Fibroblast of lung (primary cell): ENCODE measurements at regions not wholly inside any gene's neighbourhood (a gene's known extent, or its start where the extent isn't known, plus 50 kb on each side); places are given as distances from the start of the nearest gene placed in this dataset.

ENCODE experiments used
- DNase-seq, 2 donors: peaks; one replicate each; pipeline versions ENCODE4 v3.0.0 to v3.0.0-alpha.2; 2010; ENCODE audit warnings: low read depth in 2 of 2
- H2AFZ ChIP-seq: 2 replicates; pipeline ENCODE4 v1.5.1; 2012; ENCODE audit warnings: low read length, control low read depth, inconsistent platforms
- H3K27ac ChIP-seq: 2 replicates; pipeline ENCODE4 v1.5.1; 2011; ENCODE audit warnings: low read length, control low read depth; ENCODE audit not compliant: insufficient read depth
- H3K27me3 ChIP-seq: 2 replicates; pipeline ENCODE4 v1.5.1; 2011; ENCODE audit warnings: mild to moderate bottlenecking, low read length; ENCODE audit not compliant: control insufficient read depth, insufficient read depth
- H3K36me3 ChIP-seq: 2 replicates; pipeline ENCODE4 v1.5.1; 2011; ENCODE audit warnings: low read length; ENCODE audit not compliant: control insufficient read depth, insufficient read depth
- H3K4me1 ChIP-seq: 2 replicates; pipeline ENCODE4 v1.5.1; 2011; ENCODE audit warnings: low read length; ENCODE audit not compliant: control insufficient read depth, insufficient read depth; ENCODE audit errors: extremely low read depth
- H3K4me2 ChIP-seq: 2 replicates; pipeline ENCODE4 v1.5.1; 2011; ENCODE audit warnings: low read length, control low read depth; ENCODE audit not compliant: insufficient read depth; ENCODE audit errors: extremely low read depth
- H3K4me3 ChIP-seq, 4 experiments: fragments of 200-600 bp in 1 of 4; sonication (generic) in 1 of 4; replicated peaks in 1 of 4; 2 replicates each; pipeline ENCODE4 v1.5.1; 2011 to 2016; ENCODE audit warnings: low read length in 4 of 4, low read depth in 3 of 4, mild to moderate bottlenecking in 3 of 4, control low read depth in 2 of 4, inconsistent platforms in 1 of 4, mixed read lengths in 1 of 4; ENCODE audit not compliant: insufficient read depth in 1 of 4; ENCODE audit errors: control extremely low read depth in 1 of 4
- H3K79me2 ChIP-seq: 2 replicates; pipeline ENCODE4 v1.5.1; 2012; ENCODE audit warnings: mild to moderate bottlenecking, low read length, inconsistent platforms; ENCODE audit not compliant: control insufficient read depth, insufficient read depth
- H3K9ac ChIP-seq: 2 replicates; pipeline ENCODE4 v1.5.1; 2011; ENCODE audit warnings: mild to moderate bottlenecking, low read length, control low read depth; ENCODE audit not compliant: insufficient read depth
- H3K9me3 ChIP-seq: 2 replicates; pipeline ENCODE4 v1.5.1; 2012; ENCODE audit warnings: low read depth, low read length; ENCODE audit not compliant: control insufficient read depth, insufficient read depth
- H4K20me1 ChIP-seq: 2 replicates; pipeline ENCODE4 v1.5.1; 2011; ENCODE audit warnings: low read length; ENCODE audit not compliant: control insufficient read depth, insufficient read depth; ENCODE audit errors: extremely low read depth
- CTCF ChIP-seq, 2 donors: IDR thresholded peaks in 1 of 2; conservative IDR thresholded peaks in 1 of 2; 1 replicate in 1 of 2; 2 replicates in 1 of 2; pipeline ENCODE4 v1.5.1; 2011 to 2012; ENCODE audit warnings: low read length in 2 of 2, control low read depth in 1 of 2, inconsistent platforms in 1 of 2, low read depth in 1 of 2, mild to moderate bottlenecking in 1 of 2
- EZH2 ChIP-seq: IDR thresholded peaks from 2 replicates; pipeline ENCODE4 v1.5.1; 2012; ENCODE audit warnings: low read length, control low read depth, mild to moderate bottlenecking; ENCODE audit errors: missing control alignments

- DNase-seq, result no peak
- no peak overlapping the region for H3K9ac ChIP-seq
- no peaks in the 10 kb centered on the region for H3K27me3 ChIP-seq
- H3K36me3 ChIP-seq, result no peaks in the 10 kb centered on the region
- H3K4me3 ChIP-seq, result no peak overlapping the region
- TF ChIP-seq EZH2 (no peak), CTCF (conservative IDR thresholded peaks at IDR 0.05 in 1 of 2, IDR thresholded peaks at IDR 0.05 in 1 of 2; ENCODE audit: low read depth in 1 of 2, low read length in 2 of 2) (no peak)
- no peaks in the 10 kb centered on the region for H4K20me1 ChIP-seq
- H3K9me3 ChIP-seq, result no peaks in the 10 kb centered on the region
- no peak overlapping the region for H3K27ac ChIP-seq
- no peaks in the 10 kb centered on the region for H3K79me2 ChIP-seq
- H3K4me1 ChIP-seq, result peaks cover 3% of the 10 kb centered on the region
- no peak overlapping the region for H2AFZ ChIP-seq
- no peak overlapping the region for H3K4me2 ChIP-seq
These were observed 262.7 kb upstream of the STT3B start for GRCh38 chr3:31270010-31270409.

- Histone ChIP-seq H3K79me2 (no peaks in the 10 kb centered on the region), H3K36me3 (no peaks in the 10 kb centered on the region), H3K9ac (no peak overlapping the region), H2AFZ (no peak overlapping the region), H3K9me3 (no peaks in the 10 kb centered on the region), H3K27me3 (no peaks in the 10 kb centered on the region), H4K20me1 (no peaks in the 10 kb centered on the region), H3K27ac (no peak overlapping the region), H3K4me1 (peaks cover 3% of the 10 kb centered on the region), H3K4me2 (no peak overlapping the region), H3K4me3 (no peak overlapping the region)
- no peak for TF ChIP-seq EZH2
- no peak for TF ChIP-seq CTCF (conservative IDR thresholded peaks at IDR 0.05 in 1 of 2, IDR thresholded peaks at IDR 0.05 in 1 of 2; ENCODE audit: low read depth in 1 of 2, low read length in 2 of 2)
- peak in 1 of 2 donors; percentile 61 for DNase-seq
These were observed 258.2 kb upstream of the STT3B start for GRCh38 chr3:31274326-31275024.

GRCh38 chr3:31275038-31275572, 257.6 kb upstream of the STT3B start:
- H3K36me3 ChIP-seq, result no peaks in the 10 kb centered on the region
- no peak overlapping the region for H3K27ac ChIP-seq
- H3K27me3 ChIP-seq, result no peaks in the 10 kb centered on the region
- peak overlapping the region; percentile 4 for H3K4me2 ChIP-seq
- DNase-seq, result peak; percentile 63 to 86
- no peaks in the 10 kb centered on the region for H3K79me2 ChIP-seq
- no peak overlapping the region for H3K4me3 ChIP-seq
- no peaks in the 10 kb centered on the region for H4K20me1 ChIP-seq
- H2AFZ ChIP-seq, result no peak overlapping the region
- TF ChIP-seq CTCF (conservative IDR thresholded peaks at IDR 0.05 in 1 of 2, IDR thresholded peaks at IDR 0.05 in 1 of 2; ENCODE audit: low read depth in 1 of 2, low read length in 2 of 2) (no peak), EZH2 (no peak)
- no peaks in the 10 kb centered on the region for H3K9me3 ChIP-seq
- H3K4me1 ChIP-seq, result peaks cover 3% of the 10 kb centered on the region
- no peak overlapping the region for H3K9ac ChIP-seq
